ENCODE measurements at regions not wholly inside any gene's neighbourhood (a gene's known extent, or its start where the extent isn't known, plus 50 kb on each side); places are given as distances from the start of the nearest gene placed in this dataset.

DNA sequence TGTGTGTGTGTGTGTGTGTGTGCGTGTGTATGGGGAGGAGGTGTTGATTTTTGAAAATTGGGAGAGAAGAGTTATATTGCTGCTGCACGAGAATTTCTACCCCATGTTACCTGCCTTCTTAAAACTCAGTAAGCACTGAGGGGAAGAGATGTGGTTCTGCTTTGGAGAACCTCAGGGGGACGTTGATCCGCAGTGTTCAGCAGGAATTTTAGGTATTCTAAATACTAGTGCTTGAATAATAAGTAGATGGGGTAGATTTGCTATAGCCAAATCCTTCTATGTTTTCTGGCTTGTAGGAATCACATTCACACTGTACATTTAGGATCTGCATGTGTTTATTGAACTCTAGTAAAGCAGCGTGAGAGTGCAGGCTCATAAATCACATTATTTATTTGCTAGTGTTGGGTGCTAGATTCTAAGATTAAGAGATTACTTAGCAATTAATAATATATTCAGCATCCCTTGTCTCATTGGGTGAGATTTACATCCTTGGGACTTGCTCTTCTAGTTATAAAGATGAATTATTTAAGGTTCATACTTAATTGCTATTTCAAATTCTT, 268.1 kb downstream of the MFSD1 start:
- TF ChIP-seq CTCF (IDR thresholded peaks at IDR 0.05) (no peak), POLR2A (IDR thresholded peaks at IDR 0.05) (no peak)
